ENCODE measurements at regions not wholly inside any gene's neighbourhood (a gene's known extent, or its start where the extent isn't known, plus 50 kb on each side); places are given as distances from the start of the nearest gene placed in this dataset.

- TF ChIP-seq EP300 (IDR thresholded peaks at IDR 0.05; ENCODE audit: low read depth): no peak
- no peak for TF ChIP-seq POLR2A (IDR thresholded peaks at IDR 0.05)
- TF ChIP-seq, protein P1, sequence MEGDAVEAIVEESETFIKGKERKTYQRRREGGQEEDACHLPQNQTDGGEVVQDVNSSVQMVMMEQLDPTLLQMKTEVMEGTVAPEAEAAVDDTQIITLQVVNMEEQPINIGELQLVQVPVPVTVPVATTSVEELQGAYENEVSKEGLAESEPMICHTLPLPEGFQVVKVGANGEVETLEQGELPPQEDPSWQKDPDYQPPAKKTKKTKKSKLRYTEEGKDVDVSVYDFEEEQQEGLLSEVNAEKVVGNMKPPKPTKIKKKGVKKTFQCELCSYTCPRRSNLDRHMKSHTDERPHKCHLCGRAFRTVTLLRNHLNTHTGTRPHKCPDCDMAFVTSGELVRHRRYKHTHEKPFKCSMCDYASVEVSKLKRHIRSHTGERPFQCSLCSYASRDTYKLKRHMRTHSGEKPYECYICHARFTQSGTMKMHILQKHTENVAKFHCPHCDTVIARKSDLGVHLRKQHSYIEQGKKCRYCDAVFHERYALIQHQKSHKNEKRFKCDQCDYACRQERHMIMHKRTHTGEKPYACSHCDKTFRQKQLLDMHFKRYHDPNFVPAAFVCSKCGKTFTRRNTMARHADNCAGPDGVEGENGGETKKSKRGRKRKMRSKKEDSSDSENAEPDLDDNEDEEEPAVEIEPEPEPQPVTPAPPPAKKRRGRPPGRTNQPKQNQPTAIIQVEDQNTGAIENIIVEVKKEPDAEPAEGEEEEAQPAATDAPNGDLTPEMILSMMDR (IDR thresholded peaks at IDR 0.05): no peak
- no peak for TF ChIP-seq POLR2AphosphoS5 (IDR thresholded peaks at IDR 0.05)
- in situ Hi-C loops (cut with MboI; ENCODE audit: low pct_ligation_motif_present in 1 of 4, low pct_unique_long_range_greater_than_20kb in 1 of 4, low sequenced_read_pairs in 3 of 4) (no loop called here), intact Hi-C loops (cut with DNase I; ENCODE audit: low total_unique reads) (no loop called here)
- H3K36me3 ChIP-seq: no peaks in the 10 kb centered on the region
- H3K27me3 ChIP-seq: no peaks in the 10 kb centered on the region
- no peaks in the 10 kb centered on the region for H3K9me3 ChIP-seq
- H3K4me1 ChIP-seq: no peaks in the 10 kb centered on the region
- no peak for DNase-seq
- H3K27ac ChIP-seq: no peak overlapping the region
- no peak overlapping the region for H3K4me3 ChIP-seq
- 67 to 77% methylated on average over 3 to 14 of the region's 14 CpGs for WGBS, 2 donors (ENCODE audit: low coverage in 1 of 2)
Measured at GRCh38 chr10:130767116-130767730, 544.3 kb downstream of the TCERG1L start.

- WGBS, 2 donors (ENCODE audit: low coverage in 1 of 2): 84% methylated on average over 10 of the region's 10 CpGs; no CpG with 5 or more reads in 1 of the 2 donors
- intact Hi-C loops (cut with DNase I; ENCODE audit: low total_unique reads): no loop called here
- Histone ChIP-seq H3K36me3 (no peaks in the 10 kb centered on the region), H3K9me3 (no peaks in the 10 kb centered on the region), H3K4me3 (no peak overlapping the region), H3K4me1 (no peaks in the 10 kb centered on the region), H3K27me3 (no peaks in the 10 kb centered on the region), H3K27ac (no peak overlapping the region)
- no peak for DNase-seq
- in situ Hi-C loops (cut with MboI; ENCODE audit: low pct_ligation_motif_present in 1 of 4, low pct_unique_long_range_greater_than_20kb in 1 of 4, low sequenced_read_pairs in 3 of 4): no loop called here
- TF ChIP-seq POLR2AphosphoS5 (IDR thresholded peaks at IDR 0.05): no peak
- TF ChIP-seq, protein P1 (IDR thresholded peaks at IDR 0.05): no peak
- no peak for TF ChIP-seq EP300 (IDR thresholded peaks at IDR 0.05; ENCODE audit: low read depth)
- TF ChIP-seq POLR2A (IDR thresholded peaks at IDR 0.05): no peak
Measured at GRCh38 chr10:130769146-130770017, 542.1 kb downstream of the TCERG1L start.

- intact Hi-C loops (cut with DNase I; ENCODE audit: low total_unique reads) (no loop called here), in situ Hi-C loops (cut with MboI; ENCODE audit: low pct_ligation_motif_present in 1 of 4, low pct_unique_long_range_greater_than_20kb in 1 of 4, low sequenced_read_pairs in 3 of 4) (no loop called here)
- no peak for DNase-seq
- H3K9me3 ChIP-seq: no peaks in the 10 kb centered on the region
- H3K4me3 ChIP-seq: no peak overlapping the region
- 69% methylated on average over 13 of the region's 13 CpGs; no CpG with 5 or more reads in 1 of the 2 donors for WGBS, 2 donors (ENCODE audit: low coverage in 1 of 2)
- no peak overlapping the region for H3K27ac ChIP-seq
- H3K27me3 ChIP-seq: no peaks in the 10 kb centered on the region
- TF ChIP-seq, protein P1 (IDR thresholded peaks at IDR 0.05): no peak
- TF ChIP-seq POLR2A (IDR thresholded peaks at IDR 0.05) (no peak), EP300 (IDR thresholded peaks at IDR 0.05; ENCODE audit: low read depth) (no peak)
- H3K36me3 ChIP-seq: no peaks in the 10 kb centered on the region
- H3K4me1 ChIP-seq: no peaks in the 10 kb centered on the region
Measured at GRCh38 chr10:130770018-130770630, 541.4 kb downstream of the TCERG1L start.

DNA sequence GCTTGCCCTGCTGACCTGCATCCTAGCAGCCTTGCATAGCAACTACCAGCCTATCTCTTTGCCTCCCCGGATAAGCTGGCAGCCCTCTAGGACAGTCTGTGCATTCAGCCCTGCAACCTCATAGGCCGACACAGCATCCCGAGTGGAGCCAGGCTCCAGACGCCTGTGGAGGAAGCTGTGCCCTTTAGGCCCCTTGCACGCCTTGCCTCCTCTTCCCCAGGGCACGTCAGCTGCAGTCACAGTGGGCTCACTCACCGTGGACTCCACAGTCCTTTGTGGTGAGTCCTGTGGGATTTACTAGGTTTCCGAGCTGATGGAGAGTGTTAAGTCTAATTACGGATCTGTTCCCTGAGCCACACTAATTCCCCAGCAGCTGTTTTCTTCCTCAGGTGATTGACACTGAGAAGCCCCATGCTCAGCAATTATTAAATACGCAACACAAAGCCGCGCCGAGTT, 540.0 kb downstream of the TCERG1L start:
- no peak overlapping the region for H3K27ac ChIP-seq
- no peaks in the 10 kb centered on the region for H3K27me3 ChIP-seq
- intact Hi-C loops (cut with DNase I; ENCODE audit: low total_unique reads): no loop called here
- in situ Hi-C loops (cut with MboI; ENCODE audit: low pct_ligation_motif_present in 1 of 4, low pct_unique_long_range_greater_than_20kb in 1 of 4, low sequenced_read_pairs in 3 of 4): no loop called here
- DNase-seq: no peak
- no peak overlapping the region for H3K4me3 ChIP-seq
- 33 to 63% methylated on average over 2 to 13 of the region's 13 CpGs for WGBS, 2 donors (ENCODE audit: low coverage in 1 of 2)
- H3K4me1 ChIP-seq: no peaks in the 10 kb centered on the region
- no peaks in the 10 kb centered on the region for H3K36me3 ChIP-seq
- H3K9me3 ChIP-seq: no peaks in the 10 kb centered on the region
- no peak for TF ChIP-seq POLR2A (IDR thresholded peaks at IDR 0.05)
- TF ChIP-seq, protein P1 (IDR thresholded peaks at IDR 0.05): no peak
- TF ChIP-seq POLR2AphosphoS5 (IDR thresholded peaks at IDR 0.05): no peak
- no peak for TF ChIP-seq EP300 (IDR thresholded peaks at IDR 0.05; ENCODE audit: low read depth)
